Fibroblast of skin of right biceps (primary cell): ENCODE measurements at regions not wholly inside any gene's neighbourhood (a gene's known extent, or its start where the extent isn't known, plus 50 kb on each side); places are given as distances from the start of the nearest gene placed in this dataset.
"Not testable (repeated sequence)": the region's sequence is repeated elsewhere in the genome, so short reads cannot be mapped to it uniquely, and the experiment has no call there.

Experiments
- DNase-seq: peaks from one replicate; pipeline ENCODE4 v3.0.0-alpha.2; 2013

- no peak for DNase-seq
Measured at GRCh38 chr1:234855851-234856250, 245.9 kb upstream of the IRF2BP2 start.

GRCh38 chr1:234854645-234855039 lies 244.7 kb upstream of the IRF2BP2 start:
- DNase-seq, result no peak

- DNase-seq, result peak; percentile 26
Measured at GRCh38 chr1:234853906-234854644, 244.1 kb upstream of the IRF2BP2 start.

- DNase-seq, result no peak
Measured at GRCh38 chr1:234852659-234853058, 242.7 kb upstream of the IRF2BP2 start.

- DNase-seq, result peak; percentile 82
Measured at GRCh38 chr1:234851450-234852438, 241.8 kb upstream of the IRF2BP2 start.

GRCh38 chr1:234849832-234850231 lies 239.9 kb upstream of the IRF2BP2 start:
- DNase-seq, result no peak

GRCh38 chr1:234848972-234849649 lies 239.1 kb upstream of the IRF2BP2 start:
- peak; percentile 93 for DNase-seq

- DNase-seq, result not testable (repeated sequence)
Measured at GRCh38 chr1:234846813-234847212, 236.8 kb upstream of the IRF2BP2 start.

- no peak for DNase-seq
Measured at GRCh38 chr1:234845836-234846235, 235.9 kb upstream of the IRF2BP2 start.

GRCh38 chr1:234845097-234845660 lies 235.2 kb upstream of the IRF2BP2 start:
- DNase-seq, result no peak

GRCh38 chr1:234844479-234845031 lies 234.6 kb upstream of the IRF2BP2 start:
- DNase-seq, result peak; percentile 48

- peak; percentile 36 for DNase-seq
Measured at GRCh38 chr1:234843946-234844345, 234.0 kb upstream of the IRF2BP2 start.

- DNase-seq, result no peak
Measured at GRCh38 chr1:234842726-234843641, 233.0 kb upstream of the IRF2BP2 start.

GRCh38 chr1:234841710-234842231 lies 231.8 kb upstream of the IRF2BP2 start:
- DNase-seq, result no peak

- DNase-seq, result no peak
Measured at GRCh38 chr1:234841281-234841680, 231.3 kb upstream of the IRF2BP2 start.

- DNase-seq, result peak; percentile 71
Measured at GRCh38 chr1:234840843-234841242, 230.9 kb upstream of the IRF2BP2 start.

GRCh38 chr1:234840253-234840652 lies 230.3 kb upstream of the IRF2BP2 start:
- no peak for DNase-seq

GRCh38 chr1:234839663-234840062 lies 229.7 kb upstream of the IRF2BP2 start:
- DNase-seq, result no peak

- DNase-seq, result no peak
Measured at GRCh38 chr1:234838820-234839219, 228.8 kb upstream of the IRF2BP2 start.

GRCh38 chr1:234838182-234838581 lies 228.2 kb upstream of the IRF2BP2 start:
- DNase-seq, result no peak

- DNase-seq, result no peak
Measured at GRCh38 chr1:234837713-234838112, 227.7 kb upstream of the IRF2BP2 start.
